A673 (cell line): ENCODE measurements at regions not wholly inside any gene's neighbourhood (a gene's known extent, or its start where the extent isn't known, plus 50 kb on each side); places are given as distances from the start of the nearest gene placed in this dataset.
"Not testable (repeated sequence)": the region's sequence is repeated elsewhere in the genome, so short reads cannot be mapped to it uniquely, and the experiment has no call there.

ENCODE experiments used
- EZH2 ChIP-seq: fragments of 200-600 bp; sonication (generic); IDR thresholded peaks from 2 replicates; pipeline ENCODE4 v1.6.1; 2017; ENCODE audit warnings: borderline replicate concordance, low read depth, mild to moderate bottlenecking, mixed read lengths, antibody characterized with exemption, low read length; ENCODE audit not compliant: poor library complexity, severe bottlenecking
- TF ChIP-seq, protein P1 (sequence below): fragments of 300-800, 200-600 bp; sonication (generic); conservative IDR thresholded peaks from 2 replicates; pipeline ENCODE4 v1.5.1; 2017; ENCODE audit warnings: low read depth, mild to moderate bottlenecking, antibody characterized with exemption, low read length, moderate library complexity, mixed read lengths

GRCh38 chr21:6157515-6157914, 4363.9 kb upstream of the TPTE start:
- TF ChIP-seq, protein P1, sequence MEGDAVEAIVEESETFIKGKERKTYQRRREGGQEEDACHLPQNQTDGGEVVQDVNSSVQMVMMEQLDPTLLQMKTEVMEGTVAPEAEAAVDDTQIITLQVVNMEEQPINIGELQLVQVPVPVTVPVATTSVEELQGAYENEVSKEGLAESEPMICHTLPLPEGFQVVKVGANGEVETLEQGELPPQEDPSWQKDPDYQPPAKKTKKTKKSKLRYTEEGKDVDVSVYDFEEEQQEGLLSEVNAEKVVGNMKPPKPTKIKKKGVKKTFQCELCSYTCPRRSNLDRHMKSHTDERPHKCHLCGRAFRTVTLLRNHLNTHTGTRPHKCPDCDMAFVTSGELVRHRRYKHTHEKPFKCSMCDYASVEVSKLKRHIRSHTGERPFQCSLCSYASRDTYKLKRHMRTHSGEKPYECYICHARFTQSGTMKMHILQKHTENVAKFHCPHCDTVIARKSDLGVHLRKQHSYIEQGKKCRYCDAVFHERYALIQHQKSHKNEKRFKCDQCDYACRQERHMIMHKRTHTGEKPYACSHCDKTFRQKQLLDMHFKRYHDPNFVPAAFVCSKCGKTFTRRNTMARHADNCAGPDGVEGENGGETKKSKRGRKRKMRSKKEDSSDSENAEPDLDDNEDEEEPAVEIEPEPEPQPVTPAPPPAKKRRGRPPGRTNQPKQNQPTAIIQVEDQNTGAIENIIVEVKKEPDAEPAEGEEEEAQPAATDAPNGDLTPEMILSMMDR, result not testable (repeated sequence)
- not testable (repeated sequence) for TF ChIP-seq EZH2
